ENCODE measurements at regions not wholly inside any gene's neighbourhood (a gene's known extent, or its start where the extent isn't known, plus 50 kb on each side); places are given as distances from the start of the nearest gene placed in this dataset.

DNA sequence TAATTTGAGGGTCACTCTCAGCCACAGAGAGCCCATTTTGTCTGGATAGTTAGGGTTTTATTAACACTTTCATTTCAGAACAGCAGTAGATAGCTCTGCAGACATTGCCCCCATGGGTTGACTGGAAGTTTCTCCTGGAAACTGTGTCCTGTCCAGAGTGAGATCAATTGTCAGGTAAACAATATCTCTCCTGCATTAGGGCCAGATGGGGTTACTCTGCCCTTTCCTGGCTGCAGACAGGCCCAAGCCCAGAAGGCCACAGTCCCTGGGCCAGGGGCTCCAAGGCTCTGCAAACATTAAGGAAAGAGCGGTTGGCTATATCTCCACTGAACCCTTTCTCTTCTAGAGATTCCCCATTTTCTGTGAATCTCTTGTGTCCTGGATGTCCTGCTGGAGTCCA, 436.8 kb upstream of the PRKX start:
- Histone ChIP-seq H3K4me2 (no peak overlapping the region), H3K36me3 (ENCODE audit: insufficient read depth) (no peaks in the 10 kb centered on the region), H4K20me1 (replicated peaks; ENCODE audit: insufficient read depth) (no peaks in the 10 kb centered on the region), H3K27me3 (ENCODE audit: insufficient read depth) (no peaks in the 10 kb centered on the region), H2AFZ (no peak overlapping the region), H3K27ac (ENCODE audit: low read depth) (no peak overlapping the region), H3K9me2 (ENCODE audit: insufficient read depth) (no peaks in the 10 kb centered on the region), H3K79me2 (replicated peaks; ENCODE audit: insufficient read depth) (no peaks in the 10 kb centered on the region), H3K4me1 (ENCODE audit: insufficient read depth) (no peaks in the 10 kb centered on the region), H3K4me3 (no peak overlapping the region), H3F3A (replicated peaks; ENCODE audit: low read depth) (no peaks in the 10 kb centered on the region)
- H3K36me3 Mint-ChIP-seq (ENCODE audit: low read depth): no peaks in the 10 kb centered on the region
- no peaks in the 10 kb centered on the region; the same call in 2 of the 3 replicates for H3K9me3 Mint-ChIP-seq
- ATAC-seq (no peak), DNase-seq (ENCODE audit: low spot score) (no peak)
- no peaks in the 10 kb centered on the region for H3K4me1 Mint-ChIP-seq
- TF ChIP-seq ZNF331 (CRISPR knock-in tag; IDR thresholded peaks at IDR 0.05; ENCODE audit: low read depth) (no peak), EZH2 (IDR thresholded peaks at IDR 0.05; ENCODE audit: low read depth, unreplicated experiment) (no peak)
- TF ChIP-seq, protein P1, sequence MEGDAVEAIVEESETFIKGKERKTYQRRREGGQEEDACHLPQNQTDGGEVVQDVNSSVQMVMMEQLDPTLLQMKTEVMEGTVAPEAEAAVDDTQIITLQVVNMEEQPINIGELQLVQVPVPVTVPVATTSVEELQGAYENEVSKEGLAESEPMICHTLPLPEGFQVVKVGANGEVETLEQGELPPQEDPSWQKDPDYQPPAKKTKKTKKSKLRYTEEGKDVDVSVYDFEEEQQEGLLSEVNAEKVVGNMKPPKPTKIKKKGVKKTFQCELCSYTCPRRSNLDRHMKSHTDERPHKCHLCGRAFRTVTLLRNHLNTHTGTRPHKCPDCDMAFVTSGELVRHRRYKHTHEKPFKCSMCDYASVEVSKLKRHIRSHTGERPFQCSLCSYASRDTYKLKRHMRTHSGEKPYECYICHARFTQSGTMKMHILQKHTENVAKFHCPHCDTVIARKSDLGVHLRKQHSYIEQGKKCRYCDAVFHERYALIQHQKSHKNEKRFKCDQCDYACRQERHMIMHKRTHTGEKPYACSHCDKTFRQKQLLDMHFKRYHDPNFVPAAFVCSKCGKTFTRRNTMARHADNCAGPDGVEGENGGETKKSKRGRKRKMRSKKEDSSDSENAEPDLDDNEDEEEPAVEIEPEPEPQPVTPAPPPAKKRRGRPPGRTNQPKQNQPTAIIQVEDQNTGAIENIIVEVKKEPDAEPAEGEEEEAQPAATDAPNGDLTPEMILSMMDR (conservative IDR thresholded peaks at IDR 0.05; ENCODE audit: low read depth in 2 of 2): no peak
- H3K27me3 Mint-ChIP-seq (ENCODE audit: insufficient read depth, low read depth, poor library complexity): no peaks in the 10 kb centered on the region
- no peak overlapping the region for H3K27ac Mint-ChIP-seq
- H3K4me3 Mint-ChIP-seq: no peak overlapping the region

DNA sequence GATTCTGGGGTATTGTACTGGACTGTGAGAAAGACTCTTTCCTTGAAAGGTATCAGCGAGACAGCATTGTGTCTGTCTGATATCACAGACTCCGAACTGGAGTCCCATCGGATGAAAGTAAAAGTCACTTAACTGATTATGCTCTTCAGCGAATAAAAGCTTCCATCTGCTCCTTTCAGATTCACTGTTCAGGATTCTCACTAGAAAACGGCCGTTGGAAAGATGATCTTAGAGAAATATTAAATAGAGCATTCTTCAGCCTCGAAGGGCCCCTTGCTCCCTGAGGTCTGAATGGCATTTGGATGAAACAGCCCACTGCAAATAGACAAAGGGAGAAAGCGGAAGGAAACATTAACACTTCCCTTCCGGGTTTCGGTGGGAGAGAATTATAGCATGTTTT, 416.2 kb upstream of the PRKX start:
- no peaks in the 10 kb centered on the region; the same call in 1 of the 3 replicates for H3K9me3 Mint-ChIP-seq
- DNase-seq (ENCODE audit: low spot score) (no peak), ATAC-seq (no peak)
- H3K27me3 ChIP-seq (ENCODE audit: insufficient read depth): no peaks in the 10 kb centered on the region
- H3K9me2 ChIP-seq (ENCODE audit: insufficient read depth): no peaks in the 10 kb centered on the region
- H3K4me3 ChIP-seq: no peak overlapping the region
- no peaks in the 10 kb centered on the region for H3F3A ChIP-seq (replicated peaks; ENCODE audit: low read depth)
- no peaks in the 10 kb centered on the region for H3K36me3 ChIP-seq (ENCODE audit: insufficient read depth)
- no peaks in the 10 kb centered on the region for H3K79me2 ChIP-seq (replicated peaks; ENCODE audit: insufficient read depth)
- no peak overlapping the region for H3K27ac ChIP-seq (ENCODE audit: low read depth)
- H3K4me3 Mint-ChIP-seq: no peak overlapping the region
- no peaks in the 10 kb centered on the region for H3K4me1 ChIP-seq (ENCODE audit: insufficient read depth)
- no peaks in the 10 kb centered on the region for H3K36me3 Mint-ChIP-seq (ENCODE audit: low read depth)
- no peak overlapping the region for H3K4me2 ChIP-seq
- H3K27me3 Mint-ChIP-seq (ENCODE audit: insufficient read depth, low read depth, poor library complexity): no peaks in the 10 kb centered on the region
- H3K4me1 Mint-ChIP-seq: no peaks in the 10 kb centered on the region
- no peak overlapping the region for H3K27ac Mint-ChIP-seq
- no peak overlapping the region for H2AFZ ChIP-seq
- no peaks in the 10 kb centered on the region for H4K20me1 ChIP-seq (replicated peaks; ENCODE audit: insufficient read depth)
- TF ChIP-seq ZNF331 (CRISPR knock-in tag; IDR thresholded peaks at IDR 0.05; ENCODE audit: low read depth) (no peak), EZH2phosphoT487 (IDR thresholded peaks at IDR 0.05; ENCODE audit: unreplicated experiment) (no peak), EZH2 (IDR thresholded peaks at IDR 0.05; ENCODE audit: low read depth, unreplicated experiment) (no peak), CREB1 (CRISPR knock-in tag; IDR thresholded peaks at IDR 0.05; ENCODE audit: low read depth) (no peak), NANOG (IDR thresholded peaks at IDR 0.05; ENCODE audit: borderline replicate concordance) (no peak), JUNB (IDR thresholded peaks at IDR 0.05; ENCODE audit: unreplicated experiment) (no peak)
- TF ChIP-seq, protein P2, sequence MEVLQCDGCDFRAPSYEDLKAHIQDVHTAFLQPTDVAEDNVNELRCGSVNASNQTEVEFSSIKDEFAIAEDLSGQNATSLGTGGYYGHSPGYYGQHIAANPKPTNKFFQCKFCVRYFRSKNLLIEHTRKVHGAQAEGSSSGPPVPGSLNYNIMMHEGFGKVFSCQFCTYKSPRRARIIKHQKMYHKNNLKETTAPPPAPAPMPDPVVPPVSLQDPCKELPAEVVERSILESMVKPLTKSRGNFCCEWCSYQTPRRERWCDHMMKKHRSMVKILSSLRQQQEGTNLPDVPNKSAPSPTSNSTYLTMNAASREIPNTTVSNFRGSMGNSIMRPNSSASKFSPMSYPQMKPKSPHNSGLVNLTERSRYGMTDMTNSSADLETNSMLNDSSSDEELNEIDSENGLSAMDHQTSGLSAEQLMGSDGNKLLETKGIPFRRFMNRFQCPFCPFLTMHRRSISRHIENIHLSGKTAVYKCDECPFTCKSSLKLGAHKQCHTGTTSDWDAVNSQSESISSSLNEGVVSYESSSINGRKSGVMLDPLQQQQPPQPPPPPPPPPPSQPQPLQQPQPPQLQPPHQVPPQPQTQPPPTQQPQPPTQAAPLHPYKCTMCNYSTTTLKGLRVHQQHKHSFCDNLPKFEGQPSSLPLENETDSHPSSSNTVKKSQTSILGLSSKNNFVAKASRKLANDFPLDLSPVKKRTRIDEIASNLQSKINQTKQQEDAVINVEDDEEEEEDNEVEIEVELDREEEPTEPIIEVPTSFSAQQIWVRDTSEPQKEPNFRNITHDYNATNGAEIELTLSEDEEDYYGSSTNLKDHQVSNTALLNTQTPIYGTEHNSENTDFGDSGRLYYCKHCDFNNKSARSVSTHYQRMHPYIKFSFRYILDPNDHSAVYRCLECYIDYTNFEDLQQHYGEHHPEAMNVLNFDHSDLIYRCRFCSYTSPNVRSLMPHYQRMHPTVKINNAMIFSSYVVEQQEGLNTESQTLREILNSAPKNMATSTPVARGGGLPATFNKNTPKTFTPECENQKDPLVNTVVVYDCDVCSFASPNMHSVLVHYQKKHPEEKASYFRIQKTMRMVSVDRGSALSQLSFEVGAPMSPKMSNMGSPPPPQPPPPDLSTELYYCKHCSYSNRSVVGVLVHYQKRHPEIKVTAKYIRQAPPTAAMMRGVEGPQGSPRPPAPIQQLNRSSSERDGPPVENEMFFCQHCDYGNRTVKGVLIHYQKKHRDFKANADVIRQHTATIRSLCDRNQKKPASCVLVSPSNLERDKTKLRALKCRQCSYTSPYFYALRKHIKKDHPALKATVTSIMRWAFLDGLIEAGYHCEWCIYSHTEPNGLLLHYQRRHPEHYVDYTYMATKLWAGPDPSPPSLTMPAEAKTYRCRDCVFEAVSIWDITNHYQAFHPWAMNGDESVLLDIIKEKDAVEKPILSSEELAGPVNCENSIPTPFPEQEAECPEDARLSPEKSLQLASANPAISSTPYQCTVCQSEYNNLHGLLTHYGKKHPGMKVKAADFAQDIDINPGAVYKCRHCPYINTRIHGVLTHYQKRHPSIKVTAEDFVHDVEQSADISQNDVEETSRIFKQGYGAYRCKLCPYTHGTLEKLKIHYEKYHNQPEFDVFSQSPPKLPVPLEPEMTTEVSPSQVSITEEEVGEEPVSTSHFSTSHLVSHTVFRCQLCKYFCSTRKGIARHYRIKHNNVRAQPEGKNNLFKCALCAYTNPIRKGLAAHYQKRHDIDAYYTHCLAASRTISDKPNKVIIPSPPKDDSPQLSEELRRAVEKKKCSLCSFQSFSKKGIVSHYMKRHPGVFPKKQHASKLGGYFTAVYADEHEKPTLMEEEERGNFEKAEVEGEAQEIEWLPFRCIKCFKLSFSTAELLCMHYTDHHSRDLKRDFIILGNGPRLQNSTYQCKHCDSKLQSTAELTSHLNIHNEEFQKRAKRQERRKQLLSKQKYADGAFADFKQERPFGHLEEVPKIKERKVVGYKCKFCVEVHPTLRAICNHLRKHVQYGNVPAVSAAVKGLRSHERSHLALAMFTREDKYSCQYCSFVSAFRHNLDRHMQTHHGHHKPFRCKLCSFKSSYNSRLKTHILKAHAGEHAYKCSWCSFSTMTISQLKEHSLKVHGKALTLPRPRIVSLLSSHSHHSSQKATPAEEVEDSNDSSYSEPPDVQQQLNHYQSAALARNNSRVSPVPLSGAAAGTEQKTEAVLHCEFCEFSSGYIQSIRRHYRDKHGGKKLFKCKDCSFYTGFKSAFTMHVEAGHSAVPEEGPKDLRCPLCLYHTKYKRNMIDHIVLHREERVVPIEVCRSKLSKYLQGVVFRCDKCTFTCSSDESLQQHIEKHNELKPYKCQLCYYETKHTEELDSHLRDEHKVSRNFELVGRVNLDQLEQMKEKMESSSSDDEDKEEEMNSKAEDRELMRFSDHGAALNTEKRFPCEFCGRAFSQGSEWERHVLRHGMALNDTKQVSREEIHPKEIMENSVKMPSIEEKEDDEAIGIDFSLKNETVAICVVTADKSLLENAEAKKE (CRISPR knock-in tag; IDR thresholded peaks at IDR 0.05): no peak
- TF ChIP-seq, protein P1 (conservative IDR thresholded peaks at IDR 0.05; ENCODE audit: low read depth in 2 of 2): no peak
